Mammary epithelial cell (primary cell): ENCODE measurements at regions not wholly inside any gene's neighbourhood (a gene's known extent, or its start where the extent isn't known, plus 50 kb on each side); places are given as distances from the start of the nearest gene placed in this dataset.

Source experiments
- EZH2 ChIP-seq: IDR thresholded peaks from 2 replicates; pipeline ENCODE4 v1.6.1; 2012; ENCODE audit warnings: low read length, inconsistent platforms, borderline replicate concordance
- TF ChIP-seq, protein P1 (sequence below), 2 donors: IDR thresholded peaks in 1 of 2; conservative IDR thresholded peaks in 1 of 2; 2 replicates each; pipeline ENCODE4 v1.5.1; 2011 to 2012; ENCODE audit warnings: inconsistent platforms in 2 of 2, low read length in 2 of 2, mild to moderate bottlenecking in 2 of 2, control low read depth in 1 of 2, low read depth in 1 of 2; ENCODE audit not compliant: insufficient read depth in 1 of 2; ENCODE audit errors: extremely low read depth in 1 of 2

DNA sequence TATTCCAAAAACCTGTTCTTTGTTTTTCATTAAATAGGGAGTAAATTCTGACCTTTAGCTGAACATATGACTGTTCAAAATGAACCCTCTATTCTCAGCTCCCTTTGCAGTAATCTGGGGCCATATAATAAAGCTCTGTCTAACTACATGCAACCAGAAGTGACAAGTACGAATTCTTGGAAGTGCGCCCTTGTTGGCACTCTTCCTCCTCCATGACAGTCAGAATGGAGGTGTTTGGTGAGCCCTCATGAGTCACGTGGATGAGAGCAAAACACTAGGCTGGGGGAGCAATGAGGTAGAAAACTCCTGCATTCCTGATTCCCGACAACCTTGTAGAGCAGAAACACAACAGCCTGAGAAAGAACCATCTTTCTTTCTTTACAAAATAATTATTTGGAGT is 552.9 kb downstream of the FBXO15 start:
- TF ChIP-seq, protein P1, sequence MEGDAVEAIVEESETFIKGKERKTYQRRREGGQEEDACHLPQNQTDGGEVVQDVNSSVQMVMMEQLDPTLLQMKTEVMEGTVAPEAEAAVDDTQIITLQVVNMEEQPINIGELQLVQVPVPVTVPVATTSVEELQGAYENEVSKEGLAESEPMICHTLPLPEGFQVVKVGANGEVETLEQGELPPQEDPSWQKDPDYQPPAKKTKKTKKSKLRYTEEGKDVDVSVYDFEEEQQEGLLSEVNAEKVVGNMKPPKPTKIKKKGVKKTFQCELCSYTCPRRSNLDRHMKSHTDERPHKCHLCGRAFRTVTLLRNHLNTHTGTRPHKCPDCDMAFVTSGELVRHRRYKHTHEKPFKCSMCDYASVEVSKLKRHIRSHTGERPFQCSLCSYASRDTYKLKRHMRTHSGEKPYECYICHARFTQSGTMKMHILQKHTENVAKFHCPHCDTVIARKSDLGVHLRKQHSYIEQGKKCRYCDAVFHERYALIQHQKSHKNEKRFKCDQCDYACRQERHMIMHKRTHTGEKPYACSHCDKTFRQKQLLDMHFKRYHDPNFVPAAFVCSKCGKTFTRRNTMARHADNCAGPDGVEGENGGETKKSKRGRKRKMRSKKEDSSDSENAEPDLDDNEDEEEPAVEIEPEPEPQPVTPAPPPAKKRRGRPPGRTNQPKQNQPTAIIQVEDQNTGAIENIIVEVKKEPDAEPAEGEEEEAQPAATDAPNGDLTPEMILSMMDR (conservative IDR thresholded peaks at IDR 0.05 in 1 of 2, IDR thresholded peaks at IDR 0.05 in 1 of 2; ENCODE audit: extremely low read depth in 1 of 2, insufficient read depth in 1 of 2, low read depth in 1 of 2, low read length in 2 of 2) = no peak
- TF ChIP-seq EZH2 = no peak
